PFSK-1 (cell line): ENCODE measurements at regions not wholly inside any gene's neighbourhood (a gene's known extent, or its start where the extent isn't known, plus 50 kb on each side); places are given as distances from the start of the nearest gene placed in this dataset.

Source experiments
- FOXP2 ChIP-seq: optimal IDR thresholded peaks from 2 replicates; pipeline ENCODE3; 2011; ENCODE audit warnings: borderline replicate concordance, control low read depth, inconsistent platforms; ENCODE audit not compliant: insufficient read depth; ENCODE audit errors: extremely low read length, extremely low read depth
- POLR2AphosphoS5 ChIP-seq: IDR thresholded peaks from 2 replicates; pipeline ENCODE4 v1.6.1; 2012; ENCODE audit warnings: low read depth, mild to moderate bottlenecking, control low read depth, low read length, moderate library complexity
- REST ChIP-seq, 2 experiments: IDR thresholded peaks; 2 replicates each; pipeline versions ENCODE4 v1.6.1 to v1.8.0; 2011 to 2012; ENCODE audit warnings: low read depth in 2 of 2, low read length in 2 of 2, control low read depth in 1 of 2, inconsistent platforms in 1 of 2, mild to moderate bottlenecking in 1 of 2, moderate library complexity in 1 of 2; ENCODE audit not compliant: insufficient read depth in 1 of 2
- SIN3A ChIP-seq: IDR thresholded peaks from 2 replicates; pipeline ENCODE4 v1.6.1; 2012; ENCODE audit warnings: mild to moderate bottlenecking, low read length, moderate library complexity, borderline replicate concordance; ENCODE audit not compliant: insufficient read depth
- TAF1 ChIP-seq: IDR thresholded peaks from 2 replicates; pipeline ENCODE4 v1.6.1; 2012; ENCODE audit warnings: low read length, control low read depth, borderline replicate concordance; ENCODE audit not compliant: insufficient read depth

DNA sequence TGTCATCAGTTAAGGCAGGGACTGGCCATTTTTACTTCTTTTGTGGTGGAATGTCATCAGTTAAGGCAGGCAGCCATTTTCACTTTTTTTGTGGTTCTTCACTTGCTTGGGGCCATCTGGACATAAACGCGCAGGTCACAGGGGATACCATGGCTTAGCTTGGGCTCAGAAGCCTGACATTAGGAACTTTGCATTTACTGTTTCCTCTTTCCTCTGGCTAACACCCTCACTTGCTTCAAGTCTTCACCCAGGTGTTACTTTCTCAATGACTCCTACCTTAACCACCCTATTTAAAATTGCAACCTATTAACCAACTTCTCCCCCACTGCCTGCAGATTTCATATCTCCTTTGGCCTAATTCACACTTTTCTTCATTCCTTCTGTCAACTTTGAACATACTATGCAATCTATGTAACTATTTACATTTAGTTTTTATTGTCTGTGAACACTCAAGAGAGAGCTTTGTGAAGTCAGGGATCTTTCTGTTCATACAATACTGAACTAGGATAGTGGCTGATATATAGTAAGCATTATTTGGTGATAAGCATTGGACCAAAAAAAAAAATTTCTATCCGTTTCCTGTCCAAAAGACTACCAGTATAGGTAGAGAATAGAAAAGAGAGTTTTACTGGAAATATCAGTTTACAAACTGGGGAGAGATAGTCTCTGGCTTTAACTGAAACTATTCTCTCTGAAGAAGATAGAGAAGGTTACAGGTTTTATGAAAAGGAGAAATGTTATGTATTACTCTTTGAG, 600.1 kb upstream of the ZNF804A start:
- TF ChIP-seq SIN3A (no peak), REST (IDR thresholded peaks at IDR 0.05; ENCODE audit: insufficient read depth in 1 of 2, low read depth in 2 of 2, low read length in 2 of 2) (no peak), TAF1 (no peak), FOXP2 (no peak), POLR2AphosphoS5 (no peak)

DNA sequence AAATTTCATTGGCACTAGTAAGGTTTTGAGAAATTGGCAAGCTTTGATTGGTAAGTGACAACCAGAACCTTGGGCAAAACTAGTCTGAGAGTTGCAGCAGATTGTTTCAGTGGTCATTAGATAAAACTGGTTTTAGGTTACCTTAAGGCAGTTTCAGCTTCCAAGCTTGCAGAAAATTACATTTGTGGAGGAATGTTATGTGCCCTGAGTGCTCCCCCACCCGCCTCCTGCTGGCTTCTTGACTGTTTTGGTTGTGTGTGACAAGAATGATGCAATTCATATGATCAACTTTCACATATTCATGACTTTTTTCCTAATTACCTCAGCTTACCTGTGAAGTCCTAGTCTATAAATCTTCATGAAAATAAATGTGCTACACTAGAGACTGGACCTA, 599.5 kb upstream of the ZNF804A start:
- TF ChIP-seq TAF1 (no peak), FOXP2 (no peak), SIN3A (no peak), REST (IDR thresholded peaks at IDR 0.05; ENCODE audit: insufficient read depth in 1 of 2, low read depth in 2 of 2, low read length in 2 of 2) (no peak), POLR2AphosphoS5 (no peak)

DNA sequence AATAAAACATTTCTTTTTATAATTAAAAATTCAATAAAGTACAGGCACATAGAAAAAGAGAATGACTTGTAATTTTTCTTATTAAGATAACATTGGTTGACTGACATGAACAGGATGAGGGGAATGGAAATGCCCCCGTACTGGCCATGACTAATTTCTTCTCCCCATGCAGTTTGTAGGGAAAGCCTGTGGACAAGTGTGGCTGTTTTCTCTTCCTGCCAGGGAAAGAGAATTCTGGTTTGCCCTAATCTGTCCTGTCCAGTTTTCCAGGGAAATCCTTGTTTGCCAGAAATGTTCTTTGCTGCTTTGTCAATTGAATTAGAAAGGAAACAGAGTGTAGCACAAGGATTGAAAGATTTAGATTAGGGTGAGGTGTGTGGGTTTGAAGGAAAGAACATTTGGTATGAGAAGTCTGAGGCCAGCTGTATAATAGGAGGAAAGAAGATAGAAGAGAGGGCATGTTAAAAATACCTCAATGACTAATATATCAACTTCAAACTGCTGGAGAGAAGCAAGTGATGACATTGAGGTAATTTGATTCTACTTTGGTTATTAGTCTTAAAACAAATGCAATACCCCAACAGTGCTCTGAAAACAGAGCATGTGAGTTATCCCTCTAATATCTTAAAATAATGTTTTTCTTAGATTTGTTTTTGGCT, 593.9 kb upstream of the ZNF804A start:
- TF ChIP-seq POLR2AphosphoS5 (no peak), FOXP2 (no peak), SIN3A (no peak), TAF1 (no peak), REST (IDR thresholded peaks at IDR 0.05; ENCODE audit: insufficient read depth in 1 of 2, low read depth in 2 of 2, low read length in 2 of 2) (no peak)

DNA sequence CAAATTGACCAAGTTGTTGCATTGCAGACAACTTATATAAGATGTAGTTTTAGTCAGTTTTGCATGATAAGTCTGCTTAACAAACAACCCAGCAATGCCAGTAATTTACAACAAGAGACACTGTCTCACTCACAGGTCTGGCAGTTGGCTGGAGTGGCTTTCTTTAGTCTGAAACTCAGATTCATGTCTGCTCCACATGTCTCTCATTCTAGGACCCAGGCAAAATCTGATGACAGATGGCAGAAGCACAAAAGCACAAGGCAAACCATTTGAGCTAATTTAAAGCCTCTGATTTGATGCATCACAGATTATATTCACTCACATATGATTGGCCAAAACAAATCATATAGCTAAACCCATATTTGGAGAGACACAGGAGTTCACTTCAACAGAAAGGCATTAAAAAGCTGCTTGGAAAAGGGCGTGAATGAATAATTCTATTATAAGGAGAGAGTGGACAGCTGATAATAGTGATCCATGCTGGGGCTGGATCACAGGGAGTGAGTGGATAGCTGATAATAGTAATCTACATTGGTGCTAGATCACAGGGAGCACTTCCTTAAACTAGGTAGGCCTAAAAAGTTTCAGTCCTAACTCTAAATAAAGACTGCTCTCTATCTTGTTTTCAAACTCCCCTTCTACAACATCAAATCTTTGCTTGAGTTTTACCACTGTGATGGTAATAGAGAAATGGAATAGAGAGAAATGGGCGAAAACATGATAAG, 593.2 kb upstream of the ZNF804A start:
- TF ChIP-seq REST (IDR thresholded peaks at IDR 0.05; ENCODE audit: insufficient read depth in 1 of 2, low read depth in 2 of 2, low read length in 2 of 2) (no peak), SIN3A (no peak), POLR2AphosphoS5 (no peak), FOXP2 (no peak), TAF1 (no peak)
